ENCODE measurements at regions not wholly inside any gene's neighbourhood (a gene's known extent, or its start where the extent isn't known, plus 50 kb on each side); places are given as distances from the start of the nearest gene placed in this dataset.

DNA sequence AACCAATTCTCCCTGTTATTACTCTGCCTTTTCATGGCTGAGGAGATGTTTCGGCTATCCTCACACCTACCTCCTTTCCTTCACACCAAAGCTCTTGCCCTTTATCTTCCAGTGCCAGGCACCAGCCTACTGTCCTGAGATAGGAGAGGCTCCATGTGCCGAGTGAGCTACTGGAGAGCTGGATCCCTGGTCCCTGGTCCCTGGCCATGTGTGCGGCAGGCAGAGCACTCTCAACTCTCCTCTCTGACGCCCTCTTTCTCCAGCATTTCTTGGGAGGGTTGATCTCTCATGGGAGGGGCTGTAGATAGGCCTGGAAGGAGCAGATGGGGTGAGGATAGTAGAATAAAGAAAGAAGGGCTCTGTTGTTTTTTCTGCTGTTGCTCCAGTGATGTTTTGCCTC lies 277.1 kb upstream of the UMPS start:
- no peak overlapping the region for H3K4me3 ChIP-seq (ENCODE audit: low read depth, low read length)
- no peak for DNase-seq (ENCODE audit: low read depth)
- TF ChIP-seq, protein P1, sequence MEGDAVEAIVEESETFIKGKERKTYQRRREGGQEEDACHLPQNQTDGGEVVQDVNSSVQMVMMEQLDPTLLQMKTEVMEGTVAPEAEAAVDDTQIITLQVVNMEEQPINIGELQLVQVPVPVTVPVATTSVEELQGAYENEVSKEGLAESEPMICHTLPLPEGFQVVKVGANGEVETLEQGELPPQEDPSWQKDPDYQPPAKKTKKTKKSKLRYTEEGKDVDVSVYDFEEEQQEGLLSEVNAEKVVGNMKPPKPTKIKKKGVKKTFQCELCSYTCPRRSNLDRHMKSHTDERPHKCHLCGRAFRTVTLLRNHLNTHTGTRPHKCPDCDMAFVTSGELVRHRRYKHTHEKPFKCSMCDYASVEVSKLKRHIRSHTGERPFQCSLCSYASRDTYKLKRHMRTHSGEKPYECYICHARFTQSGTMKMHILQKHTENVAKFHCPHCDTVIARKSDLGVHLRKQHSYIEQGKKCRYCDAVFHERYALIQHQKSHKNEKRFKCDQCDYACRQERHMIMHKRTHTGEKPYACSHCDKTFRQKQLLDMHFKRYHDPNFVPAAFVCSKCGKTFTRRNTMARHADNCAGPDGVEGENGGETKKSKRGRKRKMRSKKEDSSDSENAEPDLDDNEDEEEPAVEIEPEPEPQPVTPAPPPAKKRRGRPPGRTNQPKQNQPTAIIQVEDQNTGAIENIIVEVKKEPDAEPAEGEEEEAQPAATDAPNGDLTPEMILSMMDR (IDR thresholded peaks at IDR 0.05; ENCODE audit: insufficient read depth, low read depth, low read length) = no peak

DNA sequence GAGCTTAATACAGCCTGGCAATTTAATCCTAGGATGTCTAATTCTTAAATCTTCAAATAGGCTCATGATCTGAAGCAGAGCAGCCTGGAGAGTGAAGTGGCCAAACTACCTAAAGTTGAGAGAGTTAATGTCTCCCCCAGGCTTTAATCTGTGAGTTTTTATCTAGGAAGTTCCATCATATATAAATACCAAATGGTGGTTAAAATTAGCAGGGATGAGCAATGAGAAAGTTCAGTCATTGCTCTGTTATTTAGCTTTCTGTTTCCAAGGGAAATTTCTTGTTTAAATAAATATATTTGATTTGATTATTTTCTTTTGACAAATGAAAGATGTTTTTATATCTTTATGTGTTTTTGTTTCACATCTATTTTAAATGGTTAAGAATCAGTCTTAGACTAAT lies 274.4 kb upstream of the UMPS start:
- no peak overlapping the region for H3K4me3 ChIP-seq (ENCODE audit: low read depth, low read length)
- no peak for DNase-seq (ENCODE audit: low read depth)
- TF ChIP-seq, protein P1 (IDR thresholded peaks at IDR 0.05; ENCODE audit: insufficient read depth, low read depth, low read length) = no peak

- H3K4me3 ChIP-seq (ENCODE audit: low read depth, low read length) = no peak overlapping the region
- no peak for DNase-seq (ENCODE audit: low read depth)
- TF ChIP-seq, protein P1 (IDR thresholded peaks at IDR 0.05; ENCODE audit: insufficient read depth, low read depth, low read length) = no peak
These were observed 273.7 kb upstream of the UMPS start for GRCh38 chr3:124456506-124456905.

GRCh38 chr3:124459678-124460077 lies 270.6 kb upstream of the UMPS start:
- DNase-seq (ENCODE audit: low read depth) = no peak
- TF ChIP-seq, protein P1 (IDR thresholded peaks at IDR 0.05; ENCODE audit: insufficient read depth, low read depth, low read length) = no peak
- H3K4me3 ChIP-seq (ENCODE audit: low read depth, low read length) = no peak overlapping the region

GRCh38 chr3:124461126-124461525 lies 269.1 kb upstream of the UMPS start:
- TF ChIP-seq, protein P1 (IDR thresholded peaks at IDR 0.05; ENCODE audit: insufficient read depth, low read depth, low read length) = no peak
- DNase-seq (ENCODE audit: low read depth) = no peak
- no peak overlapping the region for H3K4me3 ChIP-seq (ENCODE audit: low read depth, low read length)

- TF ChIP-seq, protein P1 (IDR thresholded peaks at IDR 0.05; ENCODE audit: insufficient read depth, low read depth, low read length) = no peak
- no peak overlapping the region for H3K4me3 ChIP-seq (ENCODE audit: low read depth, low read length)
These were observed 268.2 kb upstream of the UMPS start for GRCh38 chr3:124461838-124462632.

DNA sequence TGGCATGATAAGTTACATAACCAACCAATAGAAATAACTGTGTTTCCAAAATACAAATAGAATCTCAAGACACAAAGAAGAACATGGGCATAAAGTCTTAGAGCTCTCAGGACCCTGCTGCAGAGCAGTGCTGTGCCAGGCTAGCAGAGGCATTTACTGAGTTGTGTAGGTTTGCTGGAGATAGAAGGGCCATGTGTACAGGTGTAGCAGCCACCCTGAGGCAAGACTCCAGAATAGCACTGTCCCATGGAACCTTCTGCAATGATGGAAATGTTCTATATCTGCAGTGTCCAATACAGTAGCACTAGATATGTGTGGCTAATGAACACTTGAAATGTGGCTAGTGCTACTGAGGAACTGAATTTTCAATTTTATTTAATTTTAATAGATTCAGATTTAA lies 267.0 kb upstream of the UMPS start:
- no peak for DNase-seq (ENCODE audit: low read depth)
- H3K4me3 ChIP-seq (ENCODE audit: low read depth, low read length) = no peak overlapping the region
- TF ChIP-seq, protein P1 (IDR thresholded peaks at IDR 0.05; ENCODE audit: insufficient read depth, low read depth, low read length) = no peak

More at GRCh38 chr3:124461838-124462632, 268.2 kb upstream of the UMPS start:
- no peak for DNase-seq (ENCODE audit: low read depth)
